GM18868 (cell line): ENCODE measurements at regions not wholly inside any gene's neighbourhood (a gene's known extent, or its start where the extent isn't known, plus 50 kb on each side); places are given as distances from the start of the nearest gene placed in this dataset.
"Not testable (repeated sequence)": the region's sequence is repeated elsewhere in the genome, so short reads cannot be mapped to it uniquely, and the experiment has no call there.

Source experiments
- ATAC-seq: cut with Tn5 transposase; IDR thresholded peaks from one replicate; pipeline ENCODE4 v1.9.1; 2021; ENCODE audit warnings: mild to moderate bottlenecking, moderate library complexity; ENCODE audit not compliant: unreplicated experiment

GRCh38 chr17:27049104-27049784 lies 244.7 kb upstream of the WSB1 start:
- ATAC-seq, result no peak

- no peak for ATAC-seq
Observed at GRCh38 chr17:27065588-27065987, 228.3 kb upstream of the WSB1 start.

DNA sequence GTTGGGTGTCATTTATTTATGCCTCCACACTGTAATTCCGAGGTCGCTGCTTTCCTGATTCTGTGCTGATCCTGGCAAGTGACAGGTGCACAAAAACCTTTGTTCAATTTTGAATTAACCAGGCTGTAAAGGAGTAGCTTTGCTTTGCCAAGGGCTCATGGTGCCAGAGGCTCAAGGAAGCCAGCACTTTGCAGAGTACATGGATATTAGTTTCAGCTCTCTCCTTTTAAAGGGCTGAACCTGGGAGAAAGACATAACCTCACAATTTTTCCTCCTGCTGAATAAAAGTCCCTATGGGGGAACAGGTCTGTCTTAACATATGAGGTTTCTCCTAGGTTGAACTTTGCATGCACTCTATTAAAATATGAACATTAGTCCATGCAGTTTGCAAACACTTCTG lies 227.6 kb upstream of the WSB1 start:
- no peak for ATAC-seq

DNA sequence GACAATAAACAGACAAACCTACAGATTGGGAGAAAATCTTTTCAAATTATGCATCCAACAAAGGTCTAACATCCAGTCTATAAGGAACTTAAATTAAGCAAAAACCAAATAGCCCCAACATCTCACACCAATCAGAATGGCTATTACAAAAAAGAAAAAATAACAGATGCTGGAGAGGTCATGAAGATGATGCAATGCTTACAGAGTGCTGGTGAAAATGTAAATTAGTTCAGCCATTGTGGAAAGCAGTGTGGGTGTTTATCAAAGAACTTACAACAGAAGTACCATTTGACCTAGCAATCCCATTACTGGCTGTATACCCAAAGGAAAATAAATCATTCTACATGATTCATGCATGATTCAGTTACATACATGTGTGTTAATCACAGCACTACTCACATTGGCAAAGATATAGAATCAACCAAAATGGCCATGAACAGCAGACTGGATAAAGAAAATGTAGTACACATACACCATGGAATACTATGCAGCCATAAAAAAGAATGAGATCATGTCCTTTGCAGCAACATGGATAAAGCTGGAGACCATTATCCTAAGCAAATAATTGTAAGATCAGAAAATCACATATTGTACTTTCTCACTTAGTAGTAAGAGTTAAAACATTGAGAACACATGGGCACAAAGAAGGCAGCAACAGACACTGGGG lies 223.9 kb upstream of the WSB1 start:
- no peak for ATAC-seq

DNA sequence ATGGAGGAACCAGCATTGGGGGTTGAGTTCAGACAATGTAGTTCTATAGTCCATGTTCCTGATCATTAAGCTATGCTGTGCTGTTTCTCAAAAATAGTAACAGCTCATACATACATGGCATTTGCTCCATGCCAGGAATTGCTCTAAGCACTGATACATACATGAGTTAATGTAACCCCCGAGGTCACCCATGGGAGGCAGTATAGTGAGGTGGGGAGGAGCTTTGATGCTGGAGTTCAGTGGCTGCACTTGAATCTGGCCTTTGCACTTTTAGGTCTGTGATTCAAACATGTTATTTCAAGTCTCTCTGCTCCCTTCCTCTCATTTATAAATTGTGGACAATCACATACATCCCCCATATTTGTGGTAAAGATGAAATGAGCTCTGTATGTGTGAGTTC lies 223.1 kb upstream of the WSB1 start:
- no peak for ATAC-seq

- ATAC-seq, result no peak
Observed at GRCh38 chr17:27072885-27073284, 221.0 kb upstream of the WSB1 start.

GRCh38 chr17:27076814-27077213 lies 217.1 kb upstream of the WSB1 start:
- no peak for ATAC-seq

DNA sequence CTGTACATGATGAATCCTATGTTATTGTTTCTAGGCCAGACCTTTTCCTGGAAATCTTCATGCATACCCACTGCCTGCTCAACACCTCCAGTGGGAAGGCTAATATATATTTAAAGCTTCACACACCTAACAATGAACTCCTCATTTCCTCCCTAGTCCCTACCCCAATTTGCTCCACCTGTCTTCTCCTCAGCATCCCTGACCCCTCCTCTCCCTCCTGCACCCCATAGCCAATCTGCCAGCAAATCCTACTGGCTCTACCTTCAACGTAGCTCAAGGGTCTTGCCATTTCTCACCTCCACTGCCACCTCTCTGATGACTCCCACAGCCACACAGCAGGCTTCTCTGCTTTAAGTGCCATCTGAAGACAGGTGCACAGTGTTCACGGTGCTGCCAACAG lies 215.6 kb upstream of the WSB1 start:
- no peak for ATAC-seq

GRCh38 chr17:27079660-27080059 lies 214.3 kb upstream of the WSB1 start:
- no peak for ATAC-seq

DNA sequence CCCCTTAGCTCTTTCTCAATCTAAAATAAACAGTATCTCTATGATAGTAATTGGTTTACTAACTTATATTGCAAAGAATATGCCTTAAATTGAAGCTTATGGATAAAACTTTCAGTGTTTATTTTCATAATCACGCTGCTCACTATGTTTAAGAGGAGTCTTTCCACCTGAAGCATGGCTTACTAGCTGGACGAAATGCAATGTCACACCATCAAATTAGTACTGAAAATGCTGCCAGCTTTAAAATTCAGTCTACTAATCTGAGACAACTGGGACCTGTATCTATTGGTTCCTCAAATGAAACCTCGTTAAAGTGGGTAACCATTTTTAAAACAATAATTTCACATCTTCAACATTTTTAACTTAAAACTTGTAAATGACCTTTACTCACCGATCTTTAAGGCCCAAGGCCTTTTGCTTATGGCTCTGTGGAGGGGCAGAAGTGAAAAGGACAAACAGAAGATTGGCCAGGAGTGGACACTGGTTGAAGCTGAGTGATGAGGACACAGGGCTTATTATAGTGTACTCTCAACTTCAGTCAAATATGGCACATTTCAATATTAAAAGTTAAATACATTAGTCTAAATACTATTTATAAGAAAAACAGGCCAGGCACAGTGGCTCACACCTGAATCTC lies 212.8 kb upstream of the WSB1 start:
- no peak for ATAC-seq

DNA sequence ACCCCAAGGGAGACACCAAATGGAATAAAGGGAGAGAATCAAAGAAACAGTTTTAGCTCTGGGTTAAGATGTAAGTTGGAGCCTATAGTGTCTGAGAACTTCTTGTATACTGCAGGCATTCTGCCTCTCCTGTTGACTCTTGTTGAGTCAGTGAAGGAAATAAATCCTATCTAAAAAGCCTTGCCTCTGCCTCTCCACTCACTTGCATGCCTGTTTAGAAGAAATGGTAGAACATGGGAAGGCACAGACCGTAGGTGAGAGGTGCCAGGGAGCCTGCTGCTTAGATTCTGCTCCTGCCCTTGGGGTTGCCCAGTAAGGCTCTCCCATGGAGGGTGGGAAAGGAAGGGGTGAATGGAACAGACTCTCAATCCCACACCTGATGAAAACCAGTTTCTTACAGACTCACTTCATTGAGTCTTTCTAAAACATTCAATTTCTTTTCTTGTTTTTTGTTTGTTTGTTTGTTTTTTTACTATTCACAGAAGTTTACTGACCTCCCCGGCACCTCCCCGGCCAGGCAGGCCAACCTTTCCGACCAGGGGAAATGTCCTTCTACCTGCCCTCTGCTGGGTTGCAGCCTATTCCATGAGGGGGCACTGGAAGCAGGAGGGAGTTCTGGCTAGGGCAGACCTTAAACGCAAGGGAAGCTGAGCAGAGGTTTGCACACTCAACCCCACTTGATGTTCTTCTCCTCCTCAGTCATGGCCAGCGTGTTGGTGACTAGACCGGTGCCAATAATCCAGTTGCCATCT lies 211.7 kb upstream of the WSB1 start:
- no peak for ATAC-seq

DNA sequence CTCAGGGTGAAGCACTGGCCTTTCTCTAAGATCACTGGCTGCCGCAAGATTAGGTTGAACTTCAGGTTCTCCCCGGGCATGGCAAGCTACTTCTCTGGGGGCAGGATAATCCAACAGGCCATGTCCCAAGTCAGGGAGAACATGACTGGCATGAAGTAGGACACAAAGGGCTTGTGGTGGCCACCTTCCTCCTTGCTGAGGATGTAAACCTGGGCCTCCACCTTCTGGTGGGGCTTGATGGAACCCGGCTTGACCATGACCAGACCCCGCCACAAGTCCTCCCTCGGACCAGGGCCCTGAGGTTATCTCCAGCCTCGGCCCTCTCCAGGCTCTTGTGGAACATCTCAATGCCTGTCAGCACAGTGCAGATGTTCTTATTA lies 211.1 kb upstream of the WSB1 start:
- no peak for ATAC-seq

- ATAC-seq, result no peak
Observed at GRCh38 chr17:27083408-27084185, 210.3 kb upstream of the WSB1 start.

DNA sequence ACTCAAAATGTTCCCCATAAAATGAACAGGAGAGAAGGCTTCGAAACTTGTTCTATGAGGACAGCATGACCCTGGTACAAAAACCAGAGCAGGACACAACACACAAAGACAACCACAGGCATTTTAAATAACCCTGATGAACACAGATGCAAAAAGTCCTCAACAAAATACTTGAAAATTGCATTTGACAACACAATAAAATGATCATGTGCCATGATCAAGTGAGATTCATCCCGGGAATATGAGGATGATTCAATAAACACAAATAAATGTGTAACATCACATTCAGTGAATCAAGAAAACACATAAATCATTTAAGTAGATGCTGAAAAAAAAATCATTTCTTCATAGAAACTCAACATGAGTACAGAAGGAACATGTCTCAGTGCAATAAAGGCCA lies 208.4 kb upstream of the WSB1 start:
- no peak for ATAC-seq

DNA sequence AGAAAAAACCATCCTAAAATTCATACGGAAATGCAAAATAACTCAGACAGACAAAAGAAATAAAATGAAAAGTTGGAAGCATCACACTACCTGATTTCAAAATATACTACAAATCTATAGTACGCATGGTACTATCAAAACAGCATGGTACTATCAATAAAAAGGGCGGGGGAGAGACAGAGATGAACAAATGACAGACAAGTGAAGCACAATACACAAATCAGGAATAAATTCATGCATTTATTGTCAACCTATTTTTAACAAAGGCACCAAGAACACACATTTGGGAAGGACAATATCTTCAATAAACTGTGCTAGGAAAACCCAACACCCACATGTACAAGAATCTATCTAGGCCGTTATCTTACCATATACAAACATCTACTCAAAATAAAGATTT lies 207.4 kb upstream of the WSB1 start:
- no peak for ATAC-seq

DNA sequence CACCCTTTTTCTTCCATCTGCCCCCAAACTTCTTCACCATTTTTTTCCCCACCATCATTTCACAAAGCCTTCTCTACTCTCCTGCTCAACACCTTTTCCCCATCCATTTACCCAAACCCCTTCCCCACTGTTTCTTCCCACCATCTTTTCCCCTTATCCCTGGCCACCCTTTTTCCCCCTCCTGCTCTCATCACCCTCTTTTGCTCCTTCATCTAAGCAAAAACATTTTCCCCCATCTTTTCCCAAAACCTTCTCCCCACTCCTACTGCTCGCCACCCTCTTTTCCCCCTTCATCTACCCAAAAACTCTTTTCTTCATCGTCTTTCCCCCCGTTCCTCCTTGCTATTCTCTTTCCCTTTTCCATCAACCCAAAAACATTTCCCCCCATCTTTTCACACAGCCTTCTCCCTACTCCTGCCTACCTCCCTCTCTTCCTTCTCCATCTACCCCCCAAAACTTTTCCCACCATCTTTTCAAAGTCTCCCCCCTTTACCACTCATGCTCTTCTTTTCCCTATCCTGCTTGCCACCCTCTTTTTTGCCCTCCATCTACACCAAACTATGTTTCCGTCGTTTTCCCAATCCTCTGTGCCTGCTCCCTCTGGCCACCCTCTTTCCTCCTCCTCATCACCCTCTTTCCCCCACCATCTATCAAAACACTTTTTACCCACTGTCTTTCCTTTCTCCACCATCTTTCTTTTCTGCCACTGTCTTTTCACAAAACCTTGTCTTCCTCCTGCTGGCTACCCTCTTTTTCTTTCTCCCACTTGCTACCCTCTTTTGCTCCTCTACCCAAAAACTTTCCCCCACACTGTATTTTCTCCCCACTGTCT lies 205.8 kb upstream of the WSB1 start:
- ATAC-seq, result no peak

GRCh38 chr17:27088767-27089078 lies 205.2 kb upstream of the WSB1 start:
- no peak for ATAC-seq

DNA sequence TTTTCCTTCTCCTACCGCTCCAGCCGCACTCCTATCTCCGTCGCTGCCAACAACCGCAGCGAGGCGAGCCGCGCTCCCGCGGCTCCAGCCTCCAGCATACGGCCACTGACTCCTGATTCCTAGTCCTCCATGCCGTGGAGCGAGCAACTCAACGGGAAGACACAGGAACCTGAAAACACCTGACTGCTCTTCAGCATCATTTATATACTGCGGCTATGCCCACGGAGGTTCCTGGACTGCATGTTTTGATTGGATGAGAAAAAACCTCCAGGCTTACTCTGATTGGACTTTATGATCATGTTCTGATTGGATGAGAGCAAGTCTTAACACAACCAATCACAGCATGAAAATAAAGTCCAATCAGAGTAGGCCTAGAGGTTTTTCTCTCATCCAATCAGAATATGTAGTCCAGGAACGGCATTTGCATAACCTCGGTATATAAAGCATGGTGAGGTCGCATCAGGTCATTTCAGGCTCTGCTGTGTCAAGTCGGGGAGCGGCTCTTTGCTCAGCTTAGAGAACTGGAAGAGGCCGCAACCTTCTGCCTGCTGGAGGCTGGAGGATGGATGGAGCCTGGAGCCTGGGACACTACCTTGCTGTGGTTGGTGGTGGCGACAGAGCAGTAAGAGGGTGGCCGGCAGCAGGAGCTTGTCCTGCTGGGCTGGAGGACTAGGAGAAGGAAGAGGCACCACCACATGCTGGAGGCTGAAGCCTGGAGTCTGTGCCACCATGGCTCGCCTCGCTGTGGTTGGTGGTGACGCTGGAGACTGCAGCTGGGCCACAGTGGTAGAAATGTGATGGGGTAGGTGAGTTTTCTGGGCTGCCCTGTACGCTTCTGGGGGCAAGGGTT lies 204.6 kb upstream of the WSB1 start:
- ATAC-seq, result not testable (repeated sequence)

GRCh38 chr17:27089929-27090247 lies 204.0 kb upstream of the WSB1 start:
- no peak for ATAC-seq
